ENCODE measurements at regions not wholly inside any gene's neighbourhood (a gene's known extent, or its start where the extent isn't known, plus 50 kb on each side); places are given as distances from the start of the nearest gene placed in this dataset.
"Not testable (repeated sequence)": the region's sequence is repeated elsewhere in the genome, so short reads cannot be mapped to it uniquely, and the experiment has no call there.

- DNase-seq: not testable (repeated sequence)
Observed at GRCh38 chrX:137884813-137885212, 318.9 kb downstream of the ZIC3 start.

- DNase-seq: no peak
Observed at GRCh38 chrX:137891431-137891830, 325.5 kb downstream of the ZIC3 start.

- no peak for DNase-seq
Observed at GRCh38 chrX:137896123-137896522, 330.2 kb downstream of the ZIC3 start.

GRCh38 chrX:137915466-137915865, 349.5 kb downstream of the ZIC3 start:
- no peak for DNase-seq

GRCh38 chrX:137916090-137916746, 350.3 kb downstream of the ZIC3 start:
- DNase-seq: no peak

- peak; percentile 3 for DNase-seq
Observed at GRCh38 chrX:137926090-137926489, 360.2 kb downstream of the ZIC3 start.

- DNase-seq: no peak
Observed at GRCh38 chrX:137929951-137930350, 364.0 kb downstream of the ZIC3 start.

GRCh38 chrX:137930533-137930932, 364.6 kb downstream of the ZIC3 start:
- no peak for DNase-seq

- DNase-seq: not testable (repeated sequence)
Observed at GRCh38 chrX:137934214-137934613, 368.3 kb downstream of the ZIC3 start.

GRCh38 chrX:137934887-137935286, 369.0 kb downstream of the ZIC3 start:
- DNase-seq: not testable (repeated sequence)

GRCh38 chrX:137945470-137945869, 379.5 kb downstream of the ZIC3 start:
- DNase-seq: no peak

- no peak for DNase-seq
Observed at GRCh38 chrX:137969191-137969590, 403.3 kb downstream of the ZIC3 start.

GRCh38 chrX:137982472-137983172, 416.7 kb downstream of the ZIC3 start:
- no peak for DNase-seq

GRCh38 chrX:137988470-137988869, 422.5 kb downstream of the ZIC3 start:
- no peak for DNase-seq

- DNase-seq: no peak
Observed at GRCh38 chrX:137998619-137999018, 432.7 kb downstream of the ZIC3 start.

- no peak for DNase-seq
Observed at GRCh38 chrX:137999071-137999470, 433.1 kb downstream of the ZIC3 start.

- no peak for DNase-seq
Observed at GRCh38 chrX:137999552-137999951, 433.6 kb downstream of the ZIC3 start.

GRCh38 chrX:138001226-138001625, 435.3 kb downstream of the ZIC3 start:
- no peak for DNase-seq

GRCh38 chrX:138006180-138006579, 440.3 kb downstream of the ZIC3 start:
- no peak for DNase-seq

- no peak for DNase-seq
Observed at GRCh38 chrX:138008281-138008680, 442.4 kb downstream of the ZIC3 start.

- DNase-seq: no peak
Observed at GRCh38 chrX:138011468-138011867, 445.5 kb downstream of the ZIC3 start.

GRCh38 chrX:138014577-138014976, 448.6 kb downstream of the ZIC3 start:
- DNase-seq: no peak

- DNase-seq: no peak
Observed at GRCh38 chrX:138018145-138018799, 452.3 kb downstream of the ZIC3 start.

GRCh38 chrX:138020941-138021340, 455.0 kb downstream of the ZIC3 start:
- DNase-seq: no peak

Data from activated CD4-positive, alpha-beta T cell treated with anti-CD3 and anti-CD28 coated beads, Interleukin-2, amount 50 U/mL, for 16 hours (primary cell).